ENCODE measurements at regions not wholly inside any gene's neighbourhood (a gene's known extent, or its start where the extent isn't known, plus 50 kb on each side); places are given as distances from the start of the nearest gene placed in this dataset.

DNA sequence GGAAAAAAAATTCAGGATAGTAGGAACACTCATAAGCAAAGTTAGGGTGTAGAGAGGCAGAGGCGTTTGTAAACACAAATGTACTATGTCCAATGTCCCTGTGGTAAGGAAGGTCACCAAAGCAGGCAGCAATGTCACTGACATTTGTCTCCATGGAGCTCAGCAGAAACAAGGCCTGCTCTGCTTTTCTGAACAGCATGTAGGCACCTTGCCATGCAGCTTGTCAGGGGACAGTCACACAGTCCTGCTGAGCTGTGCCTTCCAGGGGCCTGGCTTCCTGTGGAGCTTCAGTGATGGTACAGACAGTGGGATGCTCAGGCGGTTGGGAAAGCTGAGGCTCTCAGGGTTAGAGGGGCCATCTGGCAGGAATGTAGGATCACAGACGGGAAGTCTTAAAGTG, 74.5 kb upstream of the HS3ST1 start:
- TF ChIP-seq, protein P1, sequence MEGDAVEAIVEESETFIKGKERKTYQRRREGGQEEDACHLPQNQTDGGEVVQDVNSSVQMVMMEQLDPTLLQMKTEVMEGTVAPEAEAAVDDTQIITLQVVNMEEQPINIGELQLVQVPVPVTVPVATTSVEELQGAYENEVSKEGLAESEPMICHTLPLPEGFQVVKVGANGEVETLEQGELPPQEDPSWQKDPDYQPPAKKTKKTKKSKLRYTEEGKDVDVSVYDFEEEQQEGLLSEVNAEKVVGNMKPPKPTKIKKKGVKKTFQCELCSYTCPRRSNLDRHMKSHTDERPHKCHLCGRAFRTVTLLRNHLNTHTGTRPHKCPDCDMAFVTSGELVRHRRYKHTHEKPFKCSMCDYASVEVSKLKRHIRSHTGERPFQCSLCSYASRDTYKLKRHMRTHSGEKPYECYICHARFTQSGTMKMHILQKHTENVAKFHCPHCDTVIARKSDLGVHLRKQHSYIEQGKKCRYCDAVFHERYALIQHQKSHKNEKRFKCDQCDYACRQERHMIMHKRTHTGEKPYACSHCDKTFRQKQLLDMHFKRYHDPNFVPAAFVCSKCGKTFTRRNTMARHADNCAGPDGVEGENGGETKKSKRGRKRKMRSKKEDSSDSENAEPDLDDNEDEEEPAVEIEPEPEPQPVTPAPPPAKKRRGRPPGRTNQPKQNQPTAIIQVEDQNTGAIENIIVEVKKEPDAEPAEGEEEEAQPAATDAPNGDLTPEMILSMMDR (conservative IDR thresholded peaks at IDR 0.05) = no peak
- no peak for TF ChIP-seq EZH2 (IDR thresholded peaks at IDR 0.05; ENCODE audit: low read depth)

Measured in PC-9 (cell line).